ENCODE measurements at regions not wholly inside any gene's neighbourhood (a gene's known extent, or its start where the extent isn't known, plus 50 kb on each side); places are given as distances from the start of the nearest gene placed in this dataset.
"Not testable (repeated sequence)": the region's sequence is repeated elsewhere in the genome, so short reads cannot be mapped to it uniquely, and the experiment has no call there.

DNA sequence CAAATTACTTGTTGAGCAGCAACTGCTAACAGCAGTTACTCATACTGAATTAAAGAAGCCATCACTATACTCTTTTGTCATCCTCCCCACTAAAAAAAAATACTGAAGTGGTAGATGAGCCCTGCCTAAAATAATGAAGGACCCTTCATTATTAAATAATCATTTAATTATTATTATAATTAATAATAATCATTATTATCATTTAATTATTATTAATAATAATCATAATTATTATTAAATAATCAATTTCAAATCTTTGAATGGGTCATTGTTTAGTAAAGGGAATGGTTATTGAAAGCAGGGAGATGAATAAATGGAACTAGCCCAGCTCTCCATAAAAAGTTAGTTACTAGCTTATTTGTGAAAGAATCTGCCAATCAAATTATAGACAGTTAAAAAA, 396.4 kb downstream of the NFIB start:
- no peaks in the 10 kb centered on the region for H3K27me3 Mint-ChIP-seq
- no peaks in the 10 kb centered on the region for H3K4me1 Mint-ChIP-seq
- no peaks in the 10 kb centered on the region for H3K36me3 Mint-ChIP-seq (ENCODE audit: low read depth)
- H3K27ac Mint-ChIP-seq = no peak overlapping the region
- no peaks in the 10 kb centered on the region for H3K9me3 Mint-ChIP-seq
- ChIA-PET CTCF (no interaction called here), POLR2A (no interaction called here)
- H3K4me3 Mint-ChIP-seq = no peak overlapping the region
- DNase-seq = no peak

DNA sequence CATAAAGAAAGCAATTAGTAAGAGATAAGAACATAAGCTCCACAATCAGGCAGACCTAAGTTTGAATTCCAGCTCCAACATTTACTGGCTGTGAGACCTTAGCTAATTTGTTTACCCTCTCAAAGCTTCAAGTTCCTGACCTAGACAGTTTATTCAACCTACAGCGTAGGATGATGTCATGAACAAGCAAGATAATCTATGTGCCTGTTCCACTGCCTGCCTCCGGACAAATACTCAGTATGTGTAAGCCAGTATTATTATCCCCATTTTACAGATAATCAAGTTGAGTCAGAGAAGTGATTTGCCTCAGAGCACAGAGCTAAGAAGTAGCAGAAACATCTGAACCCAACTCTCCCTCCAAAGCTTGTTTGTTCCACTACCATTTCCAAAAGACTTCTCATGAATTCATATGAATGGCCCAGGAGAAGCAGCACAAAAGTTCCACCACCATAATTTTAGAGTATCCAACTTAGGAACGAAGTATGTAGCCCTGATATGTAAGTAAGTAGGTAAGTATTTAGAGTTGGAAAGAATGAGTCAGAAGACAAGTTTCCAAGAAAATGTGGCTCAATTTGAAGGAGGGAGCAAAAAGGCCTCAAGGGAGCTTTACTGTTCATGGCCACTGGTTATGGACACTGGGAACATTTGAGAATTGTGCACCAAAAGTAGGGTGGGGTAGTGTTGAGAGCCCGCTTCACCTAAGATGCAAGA, 398.2 kb downstream of the NFIB start:
- Mint-ChIP-seq H3K36me3 (ENCODE audit: low read depth) (no peaks in the 10 kb centered on the region), H3K27ac (no peak overlapping the region), H3K4me3 (no peak overlapping the region), H3K9me3 (no peaks in the 10 kb centered on the region), H3K27me3 (no peaks in the 10 kb centered on the region), H3K4me1 (no peaks in the 10 kb centered on the region)
- no peak for DNase-seq
- ChIA-PET CTCF (no interaction called here), POLR2A (no interaction called here)

DNA sequence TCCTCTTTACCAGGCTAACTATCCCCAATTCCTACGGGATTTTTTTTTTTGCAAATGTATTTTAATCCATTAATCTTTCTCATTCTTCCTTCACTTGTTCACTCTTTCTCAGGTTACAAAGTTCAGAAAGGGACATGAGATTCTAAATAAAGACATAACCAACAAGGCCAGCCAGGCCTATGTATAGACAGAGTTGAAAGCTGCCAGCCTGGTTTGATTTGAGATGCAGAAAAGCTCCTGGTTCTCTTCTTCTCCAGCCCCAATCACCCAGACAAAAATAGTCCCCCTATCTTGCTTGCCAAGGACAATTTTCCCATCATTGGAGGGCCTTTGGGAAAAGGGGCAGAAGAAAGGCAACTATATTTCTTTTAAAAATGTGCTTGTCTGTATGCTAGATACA, 398.8 kb downstream of the NFIB start:
- no peaks in the 10 kb centered on the region for H3K9me3 Mint-ChIP-seq
- no peak overlapping the region for H3K4me3 Mint-ChIP-seq
- no peaks in the 10 kb centered on the region for H3K4me1 Mint-ChIP-seq
- no peak for DNase-seq
- POLR2A ChIA-PET = no interaction called here
- no peaks in the 10 kb centered on the region for H3K36me3 Mint-ChIP-seq (ENCODE audit: low read depth)
- H3K27me3 Mint-ChIP-seq = no peaks in the 10 kb centered on the region
- CTCF ChIA-PET = no interaction called here
- H3K27ac Mint-ChIP-seq = no peak overlapping the region

DNA sequence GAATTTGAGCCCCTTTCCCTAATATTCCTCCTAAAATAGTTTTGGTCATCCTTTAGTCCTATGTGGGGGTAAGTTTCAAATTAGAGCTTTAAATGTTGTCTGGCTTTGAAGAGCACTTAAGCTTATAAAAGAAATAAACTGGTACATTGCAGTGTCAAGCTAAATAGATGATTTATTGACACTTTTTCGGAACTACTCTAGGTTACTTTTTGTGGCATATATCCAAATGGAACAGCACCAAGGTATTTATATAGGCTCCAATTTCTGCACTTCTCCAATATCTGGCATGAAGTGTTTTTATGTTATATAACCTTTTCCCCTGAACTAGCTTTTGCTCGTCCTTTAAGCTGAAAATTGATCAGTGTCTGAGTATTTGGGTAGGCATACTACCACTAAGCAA, 402.5 kb downstream of the NFIB start:
- Mint-ChIP-seq H3K4me1 (no peaks in the 10 kb centered on the region), H3K27me3 (no peaks in the 10 kb centered on the region)

DNA sequence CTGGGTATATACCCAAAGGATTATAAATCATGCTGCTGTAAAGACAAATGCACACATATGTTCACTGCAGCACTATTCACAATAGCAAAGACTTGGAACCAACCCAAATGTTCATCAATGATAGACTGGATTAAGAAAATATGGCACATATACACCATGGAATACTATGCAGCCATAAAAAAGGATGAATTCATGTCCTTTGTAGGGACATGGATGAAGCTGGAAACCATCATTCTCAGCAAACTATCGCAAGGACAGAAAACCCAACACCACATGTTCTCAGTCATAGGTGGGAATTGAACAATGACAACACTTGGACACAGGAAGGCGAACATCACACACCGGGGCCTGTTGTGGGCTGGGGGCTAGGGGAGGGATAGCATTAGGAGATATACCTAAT, 406.1 kb downstream of the NFIB start:
- H3K4me3 Mint-ChIP-seq; CTCF ChIA-PET; H3K27me3 Mint-ChIP-seq; H3K36me3 Mint-ChIP-seq (ENCODE audit: low read depth); H3K27ac Mint-ChIP-seq; DNase-seq; POLR2A ChIA-PET; H3K9me3 Mint-ChIP-seq; H3K4me1 Mint-ChIP-seq: not testable (repeated sequence)

More for the DNA sequence above, 402.5 kb downstream of the NFIB start:
- no peak overlapping the region for H3K4me3 Mint-ChIP-seq
- ChIA-PET POLR2A (no interaction called here), CTCF (no interaction called here)
- peaks cover 5% of the 10 kb centered on the region for H3K9me3 Mint-ChIP-seq
- no peaks in the 10 kb centered on the region for H3K36me3 Mint-ChIP-seq (ENCODE audit: low read depth)
- no peak overlapping the region for H3K27ac Mint-ChIP-seq
- no peak for DNase-seq

DNA sequence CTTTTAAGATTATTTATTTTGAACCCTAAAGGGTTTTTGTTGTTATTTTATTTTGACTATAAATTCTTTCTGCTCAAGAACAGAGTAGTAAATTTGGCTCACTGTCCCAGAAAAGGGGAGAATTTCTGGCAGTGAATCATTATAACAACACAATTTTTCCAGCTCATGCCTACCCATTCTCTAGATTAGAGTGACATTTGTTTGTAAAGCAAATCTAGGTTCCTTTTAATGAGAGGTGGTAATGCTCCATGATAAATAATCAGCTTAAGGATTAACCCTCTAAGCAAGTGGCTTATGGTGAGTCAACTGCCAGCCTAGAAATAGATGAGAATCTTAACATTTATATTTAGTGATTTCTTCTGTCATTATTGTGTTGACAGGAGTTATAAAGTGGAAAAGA, 409.2 kb downstream of the NFIB start:
- no peaks in the 10 kb centered on the region for H3K4me1 Mint-ChIP-seq
- no peaks in the 10 kb centered on the region for H3K36me3 Mint-ChIP-seq (ENCODE audit: low read depth)
- ChIA-PET POLR2A (no interaction called here), CTCF (no interaction called here)
- DNase-seq = no peak
- peaks cover 5% of the 10 kb centered on the region for H3K9me3 Mint-ChIP-seq
- no peaks in the 10 kb centered on the region for H3K27me3 Mint-ChIP-seq
- no peak overlapping the region for H3K27ac Mint-ChIP-seq
- no peak overlapping the region for H3K4me3 Mint-ChIP-seq

DNA sequence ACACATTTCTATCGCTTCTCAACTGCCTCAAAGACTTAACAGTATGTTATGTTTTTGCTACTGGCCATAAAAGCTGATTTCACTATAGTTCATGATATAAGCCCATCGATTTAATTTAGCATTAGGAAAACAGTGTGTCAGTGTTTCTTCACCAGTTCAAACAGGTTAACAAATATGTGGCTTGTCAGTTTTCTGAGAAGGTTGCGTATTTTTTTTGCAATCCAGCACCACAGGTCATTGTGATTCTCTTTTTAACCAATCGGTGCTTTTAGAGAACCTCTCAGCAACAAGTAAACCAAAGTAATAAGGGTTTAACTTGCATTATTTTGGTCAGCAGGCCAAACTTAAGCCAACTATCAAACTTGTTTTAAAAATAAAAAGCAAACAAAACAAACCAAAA, 409.6 kb downstream of the NFIB start:
- Mint-ChIP-seq H3K27ac (no peak overlapping the region), H3K36me3 (ENCODE audit: low read depth) (no peaks in the 10 kb centered on the region), H3K4me3 (no peak overlapping the region), H3K9me3 (peaks cover 5% of the 10 kb centered on the region), H3K27me3 (no peaks in the 10 kb centered on the region), H3K4me1 (no peaks in the 10 kb centered on the region)
- no peak for DNase-seq
- ChIA-PET POLR2A (no interaction called here), CTCF (no interaction called here)

DNA sequence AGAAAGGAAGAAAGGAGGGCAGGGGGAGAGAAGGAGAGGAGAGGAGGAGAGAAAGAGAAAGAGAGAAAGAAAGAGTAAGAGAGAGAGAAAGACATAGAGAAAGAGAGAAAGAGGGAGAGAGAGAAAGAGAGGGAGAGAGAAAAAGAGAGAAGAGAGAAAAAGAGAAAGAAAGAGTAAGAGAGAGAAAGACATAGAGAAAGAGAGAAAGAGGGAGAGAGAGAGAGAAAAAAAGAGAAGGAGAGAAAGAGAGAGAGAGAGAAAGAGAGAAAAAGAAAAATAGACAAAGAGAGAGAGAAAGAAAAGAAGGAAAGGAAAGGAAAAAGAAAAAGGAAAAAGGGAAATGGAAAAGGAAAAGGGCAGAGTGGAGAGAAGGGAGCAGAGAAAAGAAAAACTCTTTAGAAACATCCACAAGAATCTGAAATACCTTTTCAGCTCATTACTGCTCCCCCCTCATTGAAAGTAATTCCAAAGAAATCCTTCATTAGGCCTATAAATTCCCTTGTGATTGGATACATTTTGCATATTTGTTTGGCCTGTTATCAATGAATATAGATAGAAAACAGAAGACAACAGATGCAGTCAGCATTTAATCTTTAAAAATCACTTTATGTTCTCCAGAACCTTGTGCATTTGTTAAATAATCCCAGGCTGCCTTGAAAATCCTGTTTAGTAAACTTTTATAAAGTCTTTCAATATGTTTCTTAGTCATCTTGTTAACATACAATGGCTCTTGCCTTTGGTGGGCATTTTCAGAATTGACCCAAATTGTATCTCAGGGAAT, 411.5 kb downstream of the NFIB start:
- Mint-ChIP-seq H3K27ac (no peak overlapping the region), H3K36me3 (ENCODE audit: low read depth) (no peaks in the 10 kb centered on the region), H3K4me3 (no peak overlapping the region), H3K27me3 (no peaks in the 10 kb centered on the region), H3K9me3 (peaks cover 3% of the 10 kb centered on the region), H3K4me1 (no peaks in the 10 kb centered on the region)
- ChIA-PET POLR2A (no interaction called here), CTCF (no interaction called here)
- DNase-seq = no peak

DNA sequence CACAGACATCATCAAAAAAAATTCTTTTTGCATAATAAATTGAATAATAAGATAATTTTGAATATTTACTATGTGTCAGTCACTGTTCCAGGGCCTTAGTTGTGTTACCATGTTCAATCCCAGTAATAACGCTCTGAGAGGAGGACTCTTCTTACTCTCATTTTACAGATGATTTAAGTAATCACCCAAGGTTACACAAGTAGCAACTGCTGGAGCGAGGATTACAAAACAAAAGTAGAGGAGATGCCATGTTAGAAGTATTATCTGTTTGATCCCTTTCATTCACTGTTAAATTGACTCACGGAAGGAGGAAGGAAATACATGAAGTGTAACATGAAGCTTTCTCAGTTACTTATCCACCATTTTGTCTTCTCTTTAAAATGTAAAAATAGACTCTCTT, 412.8 kb downstream of the NFIB start:
- Mint-ChIP-seq H3K9me3 (no peaks in the 10 kb centered on the region), H3K36me3 (ENCODE audit: low read depth) (no peaks in the 10 kb centered on the region), H3K27me3 (no peaks in the 10 kb centered on the region), H3K4me1 (no peaks in the 10 kb centered on the region), H3K4me3 (no peak overlapping the region), H3K27ac (no peak overlapping the region)
- DNase-seq = no peak
- ChIA-PET POLR2A (no interaction called here), CTCF (no interaction called here)

DNA sequence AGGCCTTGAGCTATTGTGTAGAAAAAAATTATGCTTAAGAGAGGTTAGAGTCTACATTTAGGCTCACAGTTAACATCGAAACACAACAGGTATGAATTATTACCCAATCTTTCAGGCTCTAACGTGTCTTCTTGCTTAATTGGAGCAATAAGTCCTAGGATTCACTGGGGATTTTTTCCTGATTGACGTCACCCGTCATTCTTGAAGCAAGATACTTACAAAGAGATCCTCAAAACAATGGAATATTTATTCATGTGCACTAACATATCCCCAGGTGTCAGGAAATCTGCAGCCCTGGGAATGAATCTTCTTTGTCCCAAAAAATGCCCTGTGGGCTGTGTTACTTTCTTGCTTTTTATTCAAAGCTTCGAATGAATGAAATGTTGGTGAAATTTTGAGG, 413.5 kb downstream of the NFIB start:
- H3K4me1 Mint-ChIP-seq = no peaks in the 10 kb centered on the region
- H3K27ac Mint-ChIP-seq = no peak overlapping the region
- H3K36me3 Mint-ChIP-seq (ENCODE audit: low read depth) = no peaks in the 10 kb centered on the region
- CTCF ChIA-PET = no interaction called here
- DNase-seq = no peak
- no peak overlapping the region for H3K4me3 Mint-ChIP-seq
- H3K27me3 Mint-ChIP-seq = no peaks in the 10 kb centered on the region
- POLR2A ChIA-PET = no interaction called here
- H3K9me3 Mint-ChIP-seq = no peaks in the 10 kb centered on the region

DNA sequence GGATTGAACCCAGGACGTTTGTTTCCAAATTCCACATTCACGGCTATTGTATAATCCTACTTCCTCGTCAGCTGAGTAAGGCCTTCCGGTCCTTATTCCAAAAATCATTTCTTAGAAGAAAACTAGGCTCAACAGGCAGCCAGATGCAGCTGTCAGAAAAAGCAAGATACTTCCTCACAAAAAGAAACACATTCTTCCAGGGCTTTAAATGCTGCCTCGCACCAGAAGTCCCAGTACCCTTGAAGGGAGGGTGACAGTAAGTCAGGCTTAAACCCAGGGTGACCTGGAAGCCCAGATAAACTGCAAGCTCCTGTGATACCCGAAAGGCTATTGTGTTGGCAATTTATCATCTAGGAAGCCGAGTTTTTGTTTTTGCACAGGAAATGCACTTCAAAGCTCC, 414.0 kb downstream of the NFIB start:
- H3K27ac Mint-ChIP-seq = no peak overlapping the region
- H3K27me3 Mint-ChIP-seq = no peaks in the 10 kb centered on the region
- no peaks in the 10 kb centered on the region for H3K4me1 Mint-ChIP-seq

DNA sequence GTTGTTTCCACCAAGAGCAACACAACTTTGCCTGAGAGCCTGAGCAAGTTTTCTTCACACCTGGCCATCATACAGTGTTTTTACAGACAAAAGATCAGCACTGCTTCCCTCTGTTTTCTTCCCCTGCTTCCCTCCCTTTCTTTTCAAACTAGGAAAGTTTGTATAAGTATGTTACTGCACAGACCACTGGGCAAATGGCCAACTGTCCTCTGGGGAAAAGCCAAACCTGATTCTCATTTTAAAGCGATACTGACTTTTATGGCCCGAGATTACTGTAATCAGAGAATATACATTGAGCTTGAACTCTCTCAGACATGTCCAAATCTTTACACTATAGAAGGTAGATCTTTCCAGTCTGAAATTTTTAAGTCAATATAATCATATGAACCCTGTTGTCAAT, 415.0 kb downstream of the NFIB start:
- Mint-ChIP-seq H3K27ac (no peak overlapping the region), H3K4me3 (no peak overlapping the region), H3K4me1 (no peaks in the 10 kb centered on the region), H3K36me3 (ENCODE audit: low read depth) (no peaks in the 10 kb centered on the region), H3K9me3 (no peaks in the 10 kb centered on the region), H3K27me3 (no peaks in the 10 kb centered on the region)
- CTCF ChIA-PET = no interaction called here
- POLR2A ChIA-PET = no interaction called here
- no peak for DNase-seq

More for the DNA sequence above, 414.0 kb downstream of the NFIB start:
- Mint-ChIP-seq H3K4me3 (no peak overlapping the region), H3K36me3 (ENCODE audit: low read depth) (no peaks in the 10 kb centered on the region), H3K9me3 (no peaks in the 10 kb centered on the region)
- POLR2A ChIA-PET = no interaction called here
- no peak for DNase-seq
- CTCF ChIA-PET = no interaction called here

DNA sequence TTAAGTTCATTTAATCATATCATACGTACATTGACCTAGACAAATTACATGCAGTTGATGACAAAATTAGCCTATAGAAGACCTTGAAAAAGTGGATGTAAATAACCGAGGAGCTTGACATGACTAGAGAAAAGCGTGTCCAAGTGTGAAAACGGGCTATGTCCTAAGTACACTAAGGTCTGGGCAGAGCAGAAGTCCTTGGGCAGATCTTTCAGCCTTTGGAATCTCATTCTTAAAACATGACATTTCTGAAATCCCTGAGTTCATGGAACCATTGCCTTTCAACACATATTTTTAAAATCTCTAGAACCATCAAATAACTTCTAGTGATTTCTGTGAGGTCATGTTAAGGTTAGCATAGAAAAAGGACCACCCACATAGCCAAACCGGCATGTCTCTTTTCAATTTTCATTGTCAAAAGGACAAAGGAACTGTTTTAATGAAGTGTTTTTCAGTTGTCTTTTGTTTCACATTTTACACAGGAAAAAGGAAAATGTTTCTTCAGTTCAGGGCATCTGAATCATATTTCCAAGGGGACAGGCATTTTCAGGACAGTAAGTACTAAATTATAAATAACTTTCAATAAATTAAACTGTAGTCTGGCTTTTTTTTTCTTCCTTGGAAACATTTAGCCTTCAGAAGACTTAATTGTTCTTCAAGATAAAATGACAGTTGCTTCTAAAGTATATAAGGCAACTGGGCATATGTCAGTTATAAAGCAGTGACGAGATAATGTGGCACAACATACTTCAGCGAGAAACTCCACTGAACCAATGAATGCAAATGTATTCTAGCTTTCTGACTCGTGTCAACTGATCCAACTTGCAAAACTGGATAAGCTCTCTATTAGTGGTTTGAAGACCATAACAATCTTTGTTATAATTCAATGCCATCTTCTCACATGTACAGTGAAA, 416.8 kb downstream of the NFIB start:
- ChIA-PET POLR2A (no interaction called here), CTCF (no interaction called here)
- Mint-ChIP-seq H3K4me3 (no peak overlapping the region), H3K27me3 (no peaks in the 10 kb centered on the region), H3K27ac (no peak overlapping the region), H3K36me3 (ENCODE audit: low read depth) (no peaks in the 10 kb centered on the region), H3K9me3 (no peaks in the 10 kb centered on the region), H3K4me1 (no peaks in the 10 kb centered on the region)
- no peak for DNase-seq
